AG04450 (cell line): ENCODE measurements at regions not wholly inside any gene's neighbourhood (a gene's known extent, or its start where the extent isn't known, plus 50 kb on each side); places are given as distances from the start of the nearest gene placed in this dataset.

ENCODE experiments used
- CTCF ChIA-PET: fragments of 300-600, 350-600 bp; formaldehyde crosslinking; extraction: SDS; loops from one replicate; lab custom pipeline; 2022; ENCODE audit warnings: antibody characterized with exemption, inconsistent platforms; lab: Charles Lee
- POLR2A ChIA-PET: fragments of 350-600 bp; formaldehyde crosslinking; extraction: SDS; loops from one replicate; lab custom pipeline; 2021; ENCODE audit warnings: antibody characterized with exemption, inconsistent platforms; lab: Yijun Ruan, JAX
- DNase-seq: peaks from one replicate; pipeline ENCODE4 v3.0.0-alpha.2; 2011; ENCODE audit warnings: low read depth, low spot score
- H3K27ac ChIP-seq: one replicate; pipeline ENCODE4 v1.5.1; 2012; ENCODE audit warnings: low read depth, low read length, control low read depth
- H3K27me3 ChIP-seq: one replicate; pipeline ENCODE4 v1.6.0; 2012; ENCODE audit warnings: low read length; ENCODE audit not compliant: control insufficient read depth, insufficient read depth
- H3K4me3 ChIP-seq: 2 replicates; pipeline ENCODE4 v1.5.1; 2011; ENCODE audit warnings: mild to moderate bottlenecking, low read depth, low read length, control low read depth
- H3K9me3 ChIP-seq: 2 replicates; pipeline ENCODE4 v1.5.1; 2012; ENCODE audit warnings: low read length; ENCODE audit not compliant: control insufficient read depth, insufficient read depth
- TF ChIP-seq, protein P1 (sequence below): IDR thresholded peaks from 2 replicates; pipeline ENCODE4 v1.5.1; 2011; ENCODE audit warnings: low read depth, low read length, control low read depth, inconsistent platforms

DNA sequence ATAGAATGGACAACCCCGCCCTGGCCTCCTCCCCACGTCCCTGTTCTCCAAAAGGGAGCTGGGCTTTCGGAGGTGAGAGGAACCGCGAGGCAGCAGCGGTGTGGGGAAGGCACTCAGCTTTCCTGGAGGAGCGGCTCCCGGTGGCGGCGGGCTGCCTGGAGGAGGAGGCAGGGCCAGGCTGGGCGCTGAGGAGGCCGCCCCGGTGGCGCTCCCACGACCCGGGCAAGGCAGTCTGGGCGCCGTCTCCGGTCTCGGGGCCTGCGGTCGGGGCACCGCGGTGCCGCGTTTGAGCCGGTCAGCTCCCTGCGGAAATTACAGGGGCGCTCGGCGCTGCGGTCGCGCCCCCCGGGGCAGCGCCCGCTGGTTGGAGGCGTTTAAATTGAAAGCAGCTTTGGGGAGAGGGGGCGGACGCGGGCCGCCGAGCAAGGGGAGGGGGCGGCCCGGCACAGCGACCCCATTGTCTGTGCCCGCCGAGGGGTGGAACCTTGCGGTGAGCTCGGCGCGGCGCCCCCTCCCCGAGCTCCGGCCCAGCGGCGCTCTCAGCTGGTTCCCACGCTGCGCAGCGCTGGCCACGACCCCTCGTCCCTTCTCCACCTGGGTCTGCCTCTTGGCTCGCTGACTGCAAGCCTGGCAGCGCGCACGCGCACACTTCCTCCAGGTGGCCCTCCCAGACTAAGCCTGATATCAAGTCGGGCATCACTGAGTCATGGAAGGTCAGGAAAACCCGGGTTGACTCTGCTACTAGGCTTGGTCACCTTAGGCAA, 58.7 kb upstream of the DLX4 start:
- no peak for DNase-seq
- no peak overlapping the region for H3K27ac ChIP-seq
- POLR2A ChIA-PET, result no interaction called here
- TF ChIP-seq, protein P1, sequence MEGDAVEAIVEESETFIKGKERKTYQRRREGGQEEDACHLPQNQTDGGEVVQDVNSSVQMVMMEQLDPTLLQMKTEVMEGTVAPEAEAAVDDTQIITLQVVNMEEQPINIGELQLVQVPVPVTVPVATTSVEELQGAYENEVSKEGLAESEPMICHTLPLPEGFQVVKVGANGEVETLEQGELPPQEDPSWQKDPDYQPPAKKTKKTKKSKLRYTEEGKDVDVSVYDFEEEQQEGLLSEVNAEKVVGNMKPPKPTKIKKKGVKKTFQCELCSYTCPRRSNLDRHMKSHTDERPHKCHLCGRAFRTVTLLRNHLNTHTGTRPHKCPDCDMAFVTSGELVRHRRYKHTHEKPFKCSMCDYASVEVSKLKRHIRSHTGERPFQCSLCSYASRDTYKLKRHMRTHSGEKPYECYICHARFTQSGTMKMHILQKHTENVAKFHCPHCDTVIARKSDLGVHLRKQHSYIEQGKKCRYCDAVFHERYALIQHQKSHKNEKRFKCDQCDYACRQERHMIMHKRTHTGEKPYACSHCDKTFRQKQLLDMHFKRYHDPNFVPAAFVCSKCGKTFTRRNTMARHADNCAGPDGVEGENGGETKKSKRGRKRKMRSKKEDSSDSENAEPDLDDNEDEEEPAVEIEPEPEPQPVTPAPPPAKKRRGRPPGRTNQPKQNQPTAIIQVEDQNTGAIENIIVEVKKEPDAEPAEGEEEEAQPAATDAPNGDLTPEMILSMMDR, result no peak
- H3K4me3 ChIP-seq, result no peak overlapping the region
- no peaks in the 10 kb centered on the region; the same call in 1 of the 2 replicates for H3K9me3 ChIP-seq
- H3K27me3 ChIP-seq, result peaks cover 82% of the 10 kb centered on the region
- CTCF ChIA-PET, result no interaction called here

DNA sequence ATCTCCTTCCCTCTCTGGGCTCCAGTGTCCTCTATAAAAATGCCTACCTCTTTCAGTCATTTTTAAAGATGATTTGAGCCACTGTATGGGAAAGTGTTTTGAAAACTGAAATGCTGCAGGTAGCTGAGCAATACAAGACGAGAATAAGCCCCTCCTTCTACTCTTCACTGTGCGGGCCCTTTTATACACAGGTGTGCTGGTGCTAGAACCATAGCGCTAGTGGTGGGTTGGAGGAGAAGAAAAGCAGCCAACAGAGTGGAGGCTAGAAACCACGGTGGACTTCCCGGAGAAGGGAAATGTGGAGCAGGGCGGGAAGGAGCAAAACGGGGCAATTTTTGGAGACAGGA, 58.2 kb upstream of the DLX4 start:
- TF ChIP-seq, protein P1, result no peak
- ChIA-PET POLR2A (no interaction called here), CTCF (no interaction called here)
- Histone ChIP-seq H3K27ac (no peak overlapping the region), H3K27me3 (peaks cover 82% of the 10 kb centered on the region), H3K4me3 (no peak overlapping the region), H3K9me3 (no peaks in the 10 kb centered on the region; the same call in 1 of the 2 replicates)
- no peak for DNase-seq

DNA sequence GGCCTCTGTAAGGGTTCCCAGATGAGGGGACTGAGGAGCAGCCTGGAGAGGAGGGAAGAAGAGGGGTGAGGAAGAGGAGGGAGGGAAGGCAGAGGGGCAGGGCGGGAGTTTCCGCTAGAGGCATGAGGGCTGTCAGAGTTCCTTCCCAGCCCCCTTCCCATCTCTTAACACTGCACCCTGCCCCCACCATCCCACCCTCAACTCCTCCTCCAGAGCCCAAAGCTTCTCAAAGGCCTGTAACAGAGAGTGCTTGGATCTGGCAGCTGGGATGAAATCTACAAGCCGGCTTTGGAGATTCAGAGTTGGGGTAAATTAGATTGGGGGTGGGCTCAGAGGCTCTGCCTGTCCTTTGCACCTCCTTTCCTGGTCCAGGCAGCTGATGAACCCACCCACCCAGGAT, 57.3 kb upstream of the DLX4 start:
- Histone ChIP-seq H3K27ac (no peak overlapping the region), H3K9me3 (no peaks in the 10 kb centered on the region; the same call in 1 of the 2 replicates), H3K27me3 (peaks cover 81% of the 10 kb centered on the region), H3K4me3 (no peak overlapping the region)
- TF ChIP-seq, protein P1, result no peak
- DNase-seq, result no peak
- CTCF ChIA-PET, result no interaction called here
- POLR2A ChIA-PET, result no interaction called here

DNA sequence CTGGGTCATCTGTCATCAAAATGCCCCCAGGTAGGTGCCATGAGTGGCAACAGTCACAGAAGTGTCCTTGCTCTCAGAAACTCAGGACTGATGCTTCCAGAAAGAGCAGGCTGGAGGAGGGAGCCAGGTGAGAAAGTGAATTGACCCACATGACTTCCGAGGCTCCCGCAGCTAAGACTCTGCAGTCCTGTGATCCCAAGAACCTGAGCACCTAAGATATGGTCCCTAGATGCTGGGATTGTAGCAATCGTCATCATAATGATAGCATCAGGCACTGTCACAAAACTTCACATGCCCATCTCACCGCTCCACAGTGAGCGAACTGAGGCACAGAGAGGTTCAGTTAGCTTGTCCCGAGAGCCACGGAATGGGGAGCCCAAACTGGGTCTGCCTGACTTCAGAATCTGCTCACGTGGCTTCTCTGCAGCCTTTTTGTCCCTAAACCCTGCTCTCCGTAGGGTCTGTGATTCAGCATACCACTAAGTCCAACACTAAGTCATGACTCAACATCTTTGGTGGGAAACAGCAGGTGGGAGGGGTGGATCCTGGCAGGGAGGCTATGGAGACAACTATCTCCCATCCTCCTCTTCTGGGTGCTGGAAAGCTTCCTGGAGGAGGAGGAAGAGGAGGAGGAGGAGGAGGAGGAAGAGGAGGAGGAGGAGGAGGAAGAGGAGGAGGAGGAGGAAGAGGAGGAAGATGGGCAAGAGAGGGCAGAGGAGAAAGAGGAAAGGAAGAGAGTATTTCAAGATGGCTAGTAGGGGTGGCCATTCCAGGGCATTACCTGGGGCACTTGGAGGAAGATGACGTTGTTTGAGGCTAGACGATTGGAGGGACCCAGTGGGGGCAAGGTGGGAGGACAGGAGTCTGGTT, 55.5 kb upstream of the DLX4 start:
- TF ChIP-seq, protein P1, result no peak
- Histone ChIP-seq H3K4me3 (no peak overlapping the region), H3K9me3 (no peaks in the 10 kb centered on the region; the same call in 1 of the 2 replicates), H3K27ac (no peak overlapping the region), H3K27me3 (peaks cover 73% of the 10 kb centered on the region)
- POLR2A ChIA-PET, result no interaction called here
- no peak for DNase-seq
- CTCF ChIA-PET, result no interaction called here

DNA sequence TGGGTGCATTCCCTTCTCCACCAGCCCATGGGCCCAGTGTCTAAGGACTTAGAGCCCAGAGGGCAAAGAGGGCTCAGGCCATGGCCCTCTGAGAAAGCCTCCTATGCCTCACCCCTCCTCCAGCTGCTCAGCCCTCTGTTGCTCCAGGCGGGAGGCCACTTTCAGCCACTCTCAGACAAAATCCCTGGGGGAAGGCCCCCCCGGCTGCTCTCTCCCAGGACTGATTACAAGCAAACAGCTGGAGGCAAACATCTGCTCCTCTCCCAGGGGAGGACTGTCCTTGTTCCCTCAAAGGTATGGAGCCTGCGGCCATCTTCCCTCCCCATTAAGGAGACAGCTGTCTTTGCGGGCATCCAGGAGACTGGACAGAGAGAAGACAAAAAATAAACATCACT, 54.9 kb upstream of the DLX4 start:
- Histone ChIP-seq H3K27ac (no peak overlapping the region), H3K4me3 (no peak overlapping the region), H3K9me3 (no peaks in the 10 kb centered on the region; the same call in 1 of the 2 replicates), H3K27me3 (peaks cover 70% of the 10 kb centered on the region)
- CTCF ChIA-PET, result no interaction called here
- POLR2A ChIA-PET, result no interaction called here
- TF ChIP-seq, protein P1, result no peak
- DNase-seq, result no peak
